Astrocyte (in vitro differentiated cells and primary cell): ENCODE measurements at regions not wholly inside any gene's neighbourhood (a gene's known extent, or its start where the extent isn't known, plus 50 kb on each side); places are given as distances from the start of the nearest gene placed in this dataset.

ENCODE experiments used
- DNase-seq: peaks from one replicate; pipeline ENCODE4 v3.0.0-alpha.2; 2010; ENCODE audit warnings: low read depth
- FAIRE-seq: peaks from 2 replicates; lab custom pipeline; 2011; peaks lifted over from hg19 to GRCh38; lab: Jason Lieb, UNC
- H2AFZ ChIP-seq: 2 replicates; pipeline ENCODE4 v1.6.0; 2012; ENCODE audit warnings: low read depth, low read length, inconsistent platforms
- H3K27ac ChIP-seq: 2 replicates; pipeline ENCODE4 v1.5.1; 2011; ENCODE audit warnings: low read depth, low read length, inconsistent platforms
- H3K27me3 ChIP-seq: 2 replicates; pipeline ENCODE4 v1.6.0; 2011; ENCODE audit warnings: low read length, inconsistent platforms; ENCODE audit not compliant: insufficient read depth
- H3K36me3 ChIP-seq: 2 replicates; pipeline ENCODE4 v1.5.1; 2011; ENCODE audit warnings: low read length, inconsistent platforms; ENCODE audit not compliant: insufficient read depth
- H3K4me1 ChIP-seq: 2 replicates; pipeline ENCODE4 v1.5.1; 2011; ENCODE audit warnings: low read length, inconsistent platforms; ENCODE audit not compliant: insufficient read depth
- H3K4me2 ChIP-seq: 2 replicates; pipeline ENCODE4 v1.6.0; 2012; ENCODE audit warnings: low read length, inconsistent platforms
- H3K4me3 ChIP-seq: 2 replicates; pipeline ENCODE4 v1.5.1; 2011; ENCODE audit warnings: low read depth, mild to moderate bottlenecking, low read length, inconsistent platforms; ENCODE audit not compliant: insufficient read depth
- H3K79me2 ChIP-seq: 2 replicates; pipeline ENCODE4 v1.6.0; 2012; ENCODE audit warnings: mild to moderate bottlenecking, low read length, inconsistent platforms; ENCODE audit not compliant: insufficient read depth
- H3K9ac ChIP-seq: 2 replicates; pipeline ENCODE4 v1.6.0; 2012; ENCODE audit warnings: mild to moderate bottlenecking, low read length, inconsistent platforms
- H3K9me3 ChIP-seq: 2 replicates; pipeline ENCODE4 v1.5.1; 2012; ENCODE audit warnings: low read depth, mild to moderate bottlenecking, low read length, inconsistent platforms; ENCODE audit not compliant: insufficient read depth
- H4K20me1 ChIP-seq: 2 replicates; pipeline ENCODE4 v1.6.0; 2012; ENCODE audit warnings: low read length, inconsistent platforms; ENCODE audit not compliant: insufficient read depth
- H3K27ac Mint-ChIP-seq: one replicate; pipeline ENCODE4 v1.8.0; 2021; ENCODE audit warnings: mild to moderate bottlenecking, mixed read lengths; ENCODE audit not compliant: unreplicated experiment
- H3K27me3 Mint-ChIP-seq: one replicate; pipeline ENCODE4 v1.8.0; 2021; ENCODE audit warnings: low read depth, mixed read lengths; ENCODE audit not compliant: unreplicated experiment
- H3K36me3 Mint-ChIP-seq: one replicate; pipeline ENCODE4 v1.8.0; 2021; ENCODE audit warnings: low read depth, mixed read lengths; ENCODE audit not compliant: unreplicated experiment
- H3K4me1 Mint-ChIP-seq: one replicate; pipeline ENCODE4 v1.8.0; 2021; ENCODE audit warnings: low read depth, mixed read lengths; ENCODE audit not compliant: unreplicated experiment
- H3K4me3 Mint-ChIP-seq: one replicate; pipeline ENCODE4 v1.8.0; 2021; ENCODE audit warnings: mild to moderate bottlenecking, moderate library complexity, mixed read lengths; ENCODE audit not compliant: unreplicated experiment
- H3K9me3 Mint-ChIP-seq: one replicate; pipeline ENCODE4 v1.8.0; 2021; ENCODE audit warnings: mild to moderate bottlenecking, mixed read lengths; ENCODE audit not compliant: unreplicated experiment
- CTCF ChIP-seq: IDR thresholded peaks from 2 replicates; pipeline ENCODE4 v1.5.1; 2011; ENCODE audit warnings: low read depth, mild to moderate bottlenecking, inconsistent platforms, low read length, moderate library complexity; ENCODE audit not compliant: insufficient read depth
- EZH2 ChIP-seq: IDR thresholded peaks from 2 replicates; pipeline ENCODE4 v1.6.1; 2012; ENCODE audit warnings: mild to moderate bottlenecking, low read length, inconsistent platforms; ENCODE audit not compliant: insufficient read depth

- Histone ChIP-seq H2AFZ (no peak overlapping the region), H3K4me3 (no peak overlapping the region), H3K4me1 (no peaks in the 10 kb centered on the region), H3K79me2 (no peaks in the 10 kb centered on the region), H3K4me2 (no peak overlapping the region), H4K20me1 (no peaks in the 10 kb centered on the region), H3K27ac (no peak overlapping the region), H3K27me3 (no peaks in the 10 kb centered on the region), H3K9me3 (no peaks in the 10 kb centered on the region), H3K9ac (no peak overlapping the region), H3K36me3 (no peaks in the 10 kb centered on the region)
- Mint-ChIP-seq H3K27ac (no peak overlapping the region), H3K27me3 (peaks cover 9% of the 10 kb centered on the region), H3K9me3 (peaks cover 2% of the 10 kb centered on the region), H3K4me1 (no peaks in the 10 kb centered on the region), H3K4me3 (no peak overlapping the region), H3K36me3 (no peaks in the 10 kb centered on the region)
- TF ChIP-seq CTCF (no peak), EZH2 (no peak)
- FAIRE-seq (no peak), DNase-seq (no peak)
Observed at GRCh38 chr7:4319280-4319679, 362.8 kb upstream of the FOXK1 start.

- H4K20me1 ChIP-seq: no peaks in the 10 kb centered on the region
- DNase-seq (no peak), FAIRE-seq (no peak)
- Mint-ChIP-seq H3K9me3 (no peaks in the 10 kb centered on the region), H3K4me3 (no peak overlapping the region), H3K27me3 (peaks cover 2% of the 10 kb centered on the region), H3K27ac (no peak overlapping the region), H3K36me3 (no peaks in the 10 kb centered on the region), H3K4me1 (no peaks in the 10 kb centered on the region)
- TF ChIP-seq CTCF (no peak), EZH2 (no peak)
- no peak overlapping the region for H2AFZ ChIP-seq
- H3K27ac ChIP-seq: no peak overlapping the region
- no peak overlapping the region for H3K4me2 ChIP-seq
- H3K4me3 ChIP-seq: no peak overlapping the region
- H3K4me1 ChIP-seq: no peaks in the 10 kb centered on the region
- no peaks in the 10 kb centered on the region for H3K9me3 ChIP-seq
- H3K79me2 ChIP-seq: no peaks in the 10 kb centered on the region
- H3K36me3 ChIP-seq: no peaks in the 10 kb centered on the region
- H3K9ac ChIP-seq: no peak overlapping the region
- H3K27me3 ChIP-seq: no peaks in the 10 kb centered on the region
Observed at GRCh38 chr7:4325732-4326131, 356.4 kb upstream of the FOXK1 start.

- no peak overlapping the region for H3K27ac Mint-ChIP-seq
- TF ChIP-seq EZH2: no peak
- TF ChIP-seq CTCF: no peak
- H3K27me3 Mint-ChIP-seq: peaks cover 2% of the 10 kb centered on the region
- no peak for DNase-seq
- H3K4me1 ChIP-seq: no peaks in the 10 kb centered on the region
- no peaks in the 10 kb centered on the region for H3K27me3 ChIP-seq
- H3K27ac ChIP-seq: no peak overlapping the region
- H3K9me3 ChIP-seq: no peaks in the 10 kb centered on the region
- H3K4me3 ChIP-seq: no peak overlapping the region
- no peak overlapping the region for H3K4me3 Mint-ChIP-seq
- H3K9ac ChIP-seq: no peak overlapping the region
- no peak overlapping the region for H2AFZ ChIP-seq
- no peaks in the 10 kb centered on the region for H3K36me3 ChIP-seq
- no peak overlapping the region for H3K4me2 ChIP-seq
- H3K79me2 ChIP-seq: no peaks in the 10 kb centered on the region
- no peaks in the 10 kb centered on the region for H4K20me1 ChIP-seq
- H3K4me1 Mint-ChIP-seq: no peaks in the 10 kb centered on the region
- peaks cover 3% of the 10 kb centered on the region for H3K9me3 Mint-ChIP-seq
- FAIRE-seq: no peak
- H3K36me3 Mint-ChIP-seq: no peaks in the 10 kb centered on the region
Observed at GRCh38 chr7:4331711-4332110, 350.4 kb upstream of the FOXK1 start.
